Right lobe of liver (tissue), 4 donors: ENCODE measurements at regions not wholly inside any gene's neighbourhood (a gene's known extent, or its start where the extent isn't known, plus 50 kb on each side); places are given as distances from the start of the nearest gene placed in this dataset.

Experiments used
- POLR2A ChIP-seq: fragments of 450-650 bp; IDR thresholded peaks from one replicate; pipeline ENCODE4 v1.6.1; 2017; ENCODE audit warnings: antibody characterized with exemption, mild to moderate bottlenecking
- TF ChIP-seq, protein P1 (sequence below), 4 donors: fragments of 200-600 bp in 3 of 4; fragments of 450-650 bp in 1 of 4; IDR thresholded peaks; one replicate each; pipeline versions ENCODE4 v1.5.1 to v1.8.0; 2016 to 2022; ENCODE audit warnings: antibody characterized with exemption in 4 of 4, mild to moderate bottlenecking in 2 of 4
- donor health status: DM: no; HTN: no; CAD: no.
- donor health status: DM: no; HTN: no; CAD: no.
- donor health status: DM: no; HTN: yes; CAD: no.

DNA sequence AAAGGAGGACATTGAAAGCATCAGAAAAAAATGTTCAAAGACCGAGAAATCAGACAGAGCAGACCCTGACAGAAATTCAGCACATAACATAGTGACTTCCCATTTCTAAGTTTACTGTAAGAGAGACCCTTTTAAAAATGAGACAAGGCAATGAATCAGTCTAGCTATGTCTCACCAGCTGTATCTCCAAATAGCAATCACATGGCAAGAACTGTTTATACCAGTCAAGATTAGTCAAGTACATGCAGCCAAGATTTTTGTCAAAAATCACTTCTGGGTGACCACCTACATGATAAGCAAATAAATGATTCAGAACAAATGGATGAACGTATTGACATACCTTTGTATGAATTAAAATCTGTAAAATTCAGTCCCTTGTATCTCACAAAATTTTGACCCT, 138.0 kb downstream of the DTWD1 start:
- TF ChIP-seq, protein P1, sequence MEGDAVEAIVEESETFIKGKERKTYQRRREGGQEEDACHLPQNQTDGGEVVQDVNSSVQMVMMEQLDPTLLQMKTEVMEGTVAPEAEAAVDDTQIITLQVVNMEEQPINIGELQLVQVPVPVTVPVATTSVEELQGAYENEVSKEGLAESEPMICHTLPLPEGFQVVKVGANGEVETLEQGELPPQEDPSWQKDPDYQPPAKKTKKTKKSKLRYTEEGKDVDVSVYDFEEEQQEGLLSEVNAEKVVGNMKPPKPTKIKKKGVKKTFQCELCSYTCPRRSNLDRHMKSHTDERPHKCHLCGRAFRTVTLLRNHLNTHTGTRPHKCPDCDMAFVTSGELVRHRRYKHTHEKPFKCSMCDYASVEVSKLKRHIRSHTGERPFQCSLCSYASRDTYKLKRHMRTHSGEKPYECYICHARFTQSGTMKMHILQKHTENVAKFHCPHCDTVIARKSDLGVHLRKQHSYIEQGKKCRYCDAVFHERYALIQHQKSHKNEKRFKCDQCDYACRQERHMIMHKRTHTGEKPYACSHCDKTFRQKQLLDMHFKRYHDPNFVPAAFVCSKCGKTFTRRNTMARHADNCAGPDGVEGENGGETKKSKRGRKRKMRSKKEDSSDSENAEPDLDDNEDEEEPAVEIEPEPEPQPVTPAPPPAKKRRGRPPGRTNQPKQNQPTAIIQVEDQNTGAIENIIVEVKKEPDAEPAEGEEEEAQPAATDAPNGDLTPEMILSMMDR (IDR thresholded peaks at IDR 0.05), result no peak
- no peak for TF ChIP-seq POLR2A
